Ishikawa (cell line): ENCODE measurements at regions not wholly inside any gene's neighbourhood (a gene's known extent, or its start where the extent isn't known, plus 50 kb on each side); places are given as distances from the start of the nearest gene placed in this dataset.

ENCODE experiments used
- CEBPB ChIP-seq: IDR thresholded peaks from 2 replicates; pipeline ENCODE4 v1.6.1; 2012
- CREB1 ChIP-seq: IDR thresholded peaks from 2 replicates; pipeline ENCODE4 v1.6.1; 2012; ENCODE audit warnings: low read depth
- EGR1 ChIP-seq: IDR thresholded peaks from 2 replicates; pipeline ENCODE4 v1.6.1; 2012
- EP300 ChIP-seq: IDR thresholded peaks from 2 replicates; pipeline ENCODE4 v1.6.1; 2012; ENCODE audit warnings: borderline replicate concordance
- FOXM1 ChIP-seq: IDR thresholded peaks from 2 replicates; pipeline ENCODE4 v1.6.1; 2012; ENCODE audit warnings: low read depth, borderline replicate concordance
- NFIC ChIP-seq: IDR thresholded peaks from 2 replicates; pipeline ENCODE4 v1.6.1; 2012
- RAD21 ChIP-seq: IDR thresholded peaks from 2 replicates; pipeline ENCODE4 v1.6.1; 2012; ENCODE audit warnings: low read depth
- TAF1 ChIP-seq: IDR thresholded peaks from 2 replicates; pipeline ENCODE4 v1.6.1; 2012; ENCODE audit warnings: low read depth, mild to moderate bottlenecking
- TCF12 ChIP-seq: IDR thresholded peaks from 2 replicates; pipeline ENCODE4 v1.6.1; 2012; ENCODE audit warnings: low read depth
- TEAD4 ChIP-seq: IDR thresholded peaks from 2 replicates; pipeline ENCODE4 v1.6.1; 2012
- YY1 ChIP-seq: IDR thresholded peaks from 2 replicates; pipeline ENCODE4 v1.6.1; 2012; ENCODE audit warnings: low read depth
- ZBTB7A ChIP-seq: IDR thresholded peaks from 2 replicates; pipeline ENCODE4 v1.6.1; 2012; ENCODE audit warnings: low read depth
- TF ChIP-seq, protein P1 (sequence below): IDR thresholded peaks from 2 replicates; pipeline ENCODE4 v1.6.1; 2012; ENCODE audit warnings: low read depth, mild to moderate bottlenecking
- TF ChIP-seq, protein P2 (sequence below): IDR thresholded peaks from 2 replicates; pipeline ENCODE4 v1.6.1; 2012
- TF ChIP-seq, protein P3 (sequence below): IDR thresholded peaks from 2 replicates; pipeline ENCODE4 v1.6.1; 2012

DNA sequence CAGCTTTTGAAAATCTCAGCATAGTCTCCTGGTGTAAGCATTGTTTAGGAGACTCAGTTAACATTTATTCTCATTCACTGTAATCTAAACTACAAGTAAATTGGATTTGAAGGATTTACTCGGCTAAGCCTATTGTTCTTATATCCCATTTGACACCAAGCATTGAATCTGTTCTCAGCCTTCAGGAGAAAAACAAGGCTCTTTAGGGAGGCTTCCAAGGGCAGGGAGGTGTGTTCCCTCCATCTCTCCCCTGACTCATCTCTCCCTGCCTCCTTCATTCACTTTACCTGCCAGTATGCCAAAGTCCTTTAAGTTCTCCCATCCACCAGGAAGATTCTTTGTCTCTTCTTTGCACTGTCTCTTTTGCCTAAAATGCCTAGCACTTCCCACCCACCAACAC, 347.8 kb downstream of the MFSD1 start:
- TF ChIP-seq EP300 (no peak), EGR1 (no peak), ZBTB7A (no peak), CEBPB (no peak), YY1 (no peak), TCF12 (no peak)
- TF ChIP-seq, protein P1, sequence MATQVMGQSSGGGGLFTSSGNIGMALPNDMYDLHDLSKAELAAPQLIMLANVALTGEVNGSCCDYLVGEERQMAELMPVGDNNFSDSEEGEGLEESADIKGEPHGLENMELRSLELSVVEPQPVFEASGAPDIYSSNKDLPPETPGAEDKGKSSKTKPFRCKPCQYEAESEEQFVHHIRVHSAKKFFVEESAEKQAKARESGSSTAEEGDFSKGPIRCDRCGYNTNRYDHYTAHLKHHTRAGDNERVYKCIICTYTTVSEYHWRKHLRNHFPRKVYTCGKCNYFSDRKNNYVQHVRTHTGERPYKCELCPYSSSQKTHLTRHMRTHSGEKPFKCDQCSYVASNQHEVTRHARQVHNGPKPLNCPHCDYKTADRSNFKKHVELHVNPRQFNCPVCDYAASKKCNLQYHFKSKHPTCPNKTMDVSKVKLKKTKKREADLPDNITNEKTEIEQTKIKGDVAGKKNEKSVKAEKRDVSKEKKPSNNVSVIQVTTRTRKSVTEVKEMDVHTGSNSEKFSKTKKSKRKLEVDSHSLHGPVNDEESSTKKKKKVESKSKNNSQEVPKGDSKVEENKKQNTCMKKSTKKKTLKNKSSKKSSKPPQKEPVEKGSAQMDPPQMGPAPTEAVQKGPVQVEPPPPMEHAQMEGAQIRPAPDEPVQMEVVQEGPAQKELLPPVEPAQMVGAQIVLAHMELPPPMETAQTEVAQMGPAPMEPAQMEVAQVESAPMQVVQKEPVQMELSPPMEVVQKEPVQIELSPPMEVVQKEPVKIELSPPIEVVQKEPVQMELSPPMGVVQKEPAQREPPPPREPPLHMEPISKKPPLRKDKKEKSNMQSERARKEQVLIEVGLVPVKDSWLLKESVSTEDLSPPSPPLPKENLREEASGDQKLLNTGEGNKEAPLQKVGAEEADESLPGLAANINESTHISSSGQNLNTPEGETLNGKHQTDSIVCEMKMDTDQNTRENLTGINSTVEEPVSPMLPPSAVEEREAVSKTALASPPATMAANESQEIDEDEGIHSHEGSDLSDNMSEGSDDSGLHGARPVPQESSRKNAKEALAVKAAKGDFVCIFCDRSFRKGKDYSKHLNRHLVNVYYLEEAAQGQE = no peak

DNA sequence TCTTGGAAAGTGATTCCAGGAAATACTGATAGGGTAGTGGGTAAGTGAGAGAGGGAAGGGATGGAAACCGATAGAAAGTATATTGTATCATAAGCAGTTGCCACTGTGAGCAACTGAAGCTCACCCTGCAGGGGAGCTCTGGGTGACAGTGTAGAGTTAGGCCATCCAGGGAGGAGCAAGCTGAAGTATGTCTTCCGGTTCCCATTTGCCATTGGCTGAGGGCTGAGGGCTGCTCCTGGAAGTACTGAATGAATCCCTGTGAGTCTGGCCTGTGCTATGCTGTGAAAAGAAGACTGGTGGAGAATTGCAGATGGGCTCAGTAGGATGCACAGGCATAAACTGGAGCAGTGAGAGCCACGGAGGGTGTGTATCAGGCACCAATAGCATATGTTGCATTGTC, 348.3 kb downstream of the MFSD1 start:
- no peak for TF ChIP-seq EGR1
- TF ChIP-seq TEAD4 = no peak
- no peak for TF ChIP-seq CREB1
- TF ChIP-seq RAD21 = no peak
- TF ChIP-seq FOXM1 = no peak
- TF ChIP-seq YY1 = no peak
- no peak for TF ChIP-seq EP300
- no peak for TF ChIP-seq ZBTB7A
- no peak for TF ChIP-seq TAF1
- TF ChIP-seq, protein P1 = no peak
- no peak for TF ChIP-seq NFIC
- no peak for TF ChIP-seq TCF12

DNA sequence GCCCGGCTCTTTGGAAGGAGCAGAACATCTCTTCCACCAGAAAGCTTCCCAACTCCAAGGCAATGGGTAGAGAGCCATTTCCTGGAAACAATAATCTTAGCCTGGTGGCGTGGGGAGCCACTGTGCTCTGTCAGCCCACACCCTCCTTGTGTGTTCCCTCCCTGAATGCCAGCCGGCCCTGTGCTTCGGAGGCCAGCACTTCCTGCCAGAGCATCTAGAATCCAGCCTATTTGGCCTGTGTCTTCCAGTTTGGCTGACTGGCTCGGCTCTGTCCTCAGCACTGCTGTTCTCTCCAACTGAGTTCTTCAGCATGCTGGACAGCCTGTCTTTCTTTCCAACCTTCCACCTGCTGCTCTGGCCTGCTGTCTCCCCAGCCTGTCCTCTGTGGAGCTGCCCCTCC, 349.3 kb downstream of the MFSD1 start:
- TF ChIP-seq CEBPB (no peak), YY1 (no peak), EGR1 (no peak), CREB1 (no peak), ZBTB7A (no peak), TEAD4 (no peak), TCF12 (no peak), EP300 (no peak), TAF1 (no peak), NFIC (no peak), RAD21 (no peak), FOXM1 (no peak)
- TF ChIP-seq, protein P2, sequence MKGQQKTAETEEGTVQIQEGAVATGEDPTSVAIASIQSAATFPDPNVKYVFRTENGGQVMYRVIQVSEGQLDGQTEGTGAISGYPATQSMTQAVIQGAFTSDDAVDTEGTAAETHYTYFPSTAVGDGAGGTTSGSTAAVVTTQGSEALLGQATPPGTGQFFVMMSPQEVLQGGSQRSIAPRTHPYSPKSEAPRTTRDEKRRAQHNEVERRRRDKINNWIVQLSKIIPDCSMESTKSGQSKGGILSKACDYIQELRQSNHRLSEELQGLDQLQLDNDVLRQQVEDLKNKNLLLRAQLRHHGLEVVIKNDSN = no peak
- TF ChIP-seq, protein P1 = no peak
- TF ChIP-seq, protein P3, sequence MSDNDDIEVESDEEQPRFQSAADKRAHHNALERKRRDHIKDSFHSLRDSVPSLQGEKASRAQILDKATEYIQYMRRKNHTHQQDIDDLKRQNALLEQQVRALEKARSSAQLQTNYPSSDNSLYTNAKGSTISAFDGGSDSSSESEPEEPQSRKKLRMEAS = no peak

DNA sequence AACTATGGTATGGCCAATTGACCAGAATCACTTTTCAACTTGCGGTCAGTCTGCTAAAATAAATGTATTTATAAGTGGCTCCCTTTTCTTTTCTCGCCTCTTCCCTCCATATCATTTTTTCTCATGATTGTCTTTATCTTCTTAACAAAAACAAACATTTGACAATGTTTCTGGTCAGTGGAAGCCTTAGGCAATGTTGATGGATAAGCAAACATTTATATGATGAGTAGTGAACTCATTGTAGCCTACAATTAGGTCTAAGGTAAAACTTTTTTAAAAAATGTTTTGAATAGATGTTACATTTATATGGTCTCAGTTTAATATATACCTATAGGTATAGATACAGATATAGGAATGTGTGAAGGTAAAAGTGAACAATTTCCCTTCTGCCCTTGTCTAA, 355.4 kb downstream of the MFSD1 start:
- TF ChIP-seq YY1 (no peak), ZBTB7A (no peak), FOXM1 (no peak), CREB1 (no peak), EGR1 (no peak), TEAD4 (no peak), RAD21 (no peak), NFIC (no peak), TAF1 (no peak), EP300 (no peak), CEBPB (no peak), TCF12 (no peak)
- TF ChIP-seq, protein P2 = no peak
- TF ChIP-seq, protein P1 = no peak
- TF ChIP-seq, protein P3 = no peak
